GM06990 (cell line): ENCODE measurements at regions not wholly inside any gene's neighbourhood (a gene's known extent, or its start where the extent isn't known, plus 50 kb on each side); places are given as distances from the start of the nearest gene placed in this dataset.

Experiments
- DNase-seq: peaks from one replicate; pipeline ENCODE4 v3.0.0-alpha.2; 2011; ENCODE audit not compliant: insufficient read length; ENCODE audit errors: extremely low read depth
- H3K27me3 ChIP-seq: replicated peaks from 2 replicates; pipeline ENCODE4 v1.6.0; 2011; ENCODE audit warnings: low read length; ENCODE audit not compliant: control insufficient read depth, insufficient read depth
- H3K36me3 ChIP-seq: 2 replicates; pipeline ENCODE4 v1.5.1; 2011; ENCODE audit warnings: low read length; ENCODE audit not compliant: control insufficient read depth, insufficient read depth
- H3K4me3 ChIP-seq: replicated peaks from 2 replicates; pipeline ENCODE4 v1.5.1; 2011; ENCODE audit warnings: low read depth, mild to moderate bottlenecking, control low read depth, low read length
- CTCF ChIP-seq: IDR thresholded peaks from 2 replicates; pipeline ENCODE4 v1.5.1; 2011; ENCODE audit warnings: low read length, control low read depth, mild to moderate bottlenecking, inconsistent platforms; ENCODE audit not compliant: insufficient read depth, poor library complexity, severe bottlenecking

- no peaks in the 10 kb centered on the region for H3K27me3 ChIP-seq
- no peak overlapping the region for H3K4me3 ChIP-seq
- no peak for DNase-seq
- TF ChIP-seq CTCF = no peak
- no peaks in the 10 kb centered on the region for H3K36me3 ChIP-seq
Measured at GRCh38 chr2:222771832-222772231, 89.0 kb upstream of the ACSL3 start.

- Histone ChIP-seq H3K36me3 (no peaks in the 10 kb centered on the region), H3K4me3 (no peak overlapping the region), H3K27me3 (no peaks in the 10 kb centered on the region)
- DNase-seq = no peak
- TF ChIP-seq CTCF = no peak
Measured at GRCh38 chr2:222774941-222775340, 85.9 kb upstream of the ACSL3 start.

GRCh38 chr2:222776792-222777191 is 84.0 kb upstream of the ACSL3 start:
- DNase-seq = no peak
- no peak for TF ChIP-seq CTCF

GRCh38 chr2:222778400-222778799 is 82.4 kb upstream of the ACSL3 start:
- no peaks in the 10 kb centered on the region for H3K36me3 ChIP-seq
- no peak overlapping the region for H3K4me3 ChIP-seq
- no peak for DNase-seq
- no peaks in the 10 kb centered on the region for H3K27me3 ChIP-seq
- TF ChIP-seq CTCF = no peak

More at GRCh38 chr2:222776792-222777191, 84.0 kb upstream of the ACSL3 start:
- Histone ChIP-seq H3K4me3 (no peak overlapping the region), H3K27me3 (no peaks in the 10 kb centered on the region), H3K36me3 (no peaks in the 10 kb centered on the region)

GRCh38 chr2:222779145-222779832 is 81.5 kb upstream of the ACSL3 start:
- Histone ChIP-seq H3K4me3 (no peak overlapping the region), H3K36me3 (no peaks in the 10 kb centered on the region), H3K27me3 (no peaks in the 10 kb centered on the region)
- DNase-seq = no peak
- no peak for TF ChIP-seq CTCF

GRCh38 chr2:222780051-222780450 is 80.8 kb upstream of the ACSL3 start:
- no peak for TF ChIP-seq CTCF

More at GRCh38 chr2:222780051-222780450, 80.8 kb upstream of the ACSL3 start:
- no peak for DNase-seq
- no peak overlapping the region for H3K4me3 ChIP-seq
- H3K27me3 ChIP-seq = no peaks in the 10 kb centered on the region
- no peaks in the 10 kb centered on the region for H3K36me3 ChIP-seq
